Panc1 (cell line): ENCODE measurements at regions not wholly inside any gene's neighbourhood (a gene's known extent, or its start where the extent isn't known, plus 50 kb on each side); places are given as distances from the start of the nearest gene placed in this dataset.

ENCODE experiments used
- ATAC-seq: fragments of 200-7000 bp; cut with Tn5 transposase; 2 replicates; pipeline ENCODE4 v1.9.1; 2020; ENCODE audit warnings: mild to moderate bottlenecking, moderate library complexity
- BruUV-seq: library from RNA; stranded (reverse); fragments of 400-500 nt; replicated peaks from 2 replicates; lab custom pipeline; 2021; lab: Mats Ljungman, UMichigan
- CTCF ChIA-PET: fragments of 300-600 bp; sonication (Branson Sonifier 250); formaldehyde crosslinking; loops from one replicate; lab custom pipeline; 2022; ENCODE audit warnings: antibody characterized with exemption; lab: Charles Lee
- POLR2A ChIA-PET: fragments of 300-600 bp; sonication (Branson Sonifier 250); formaldehyde crosslinking; loops from one replicate; lab custom pipeline; 2022; ENCODE audit warnings: antibody characterized with exemption; lab: Charles Lee
- DNase-seq: peaks from one replicate; pipeline ENCODE4 v3.0.0-alpha.2; 2010; ENCODE audit warnings: low read depth, low spot score
- H3K27ac ChIP-seq: 2 replicates; pipeline ENCODE4 v1.5.1; 2011; ENCODE audit warnings: mild to moderate bottlenecking, low read length, inconsistent platforms
- H3K27me3 ChIP-seq: fragments of 200-500 bp; sonication (Bioruptor generic); 2 replicates; pipeline ENCODE4 v1.6.0; 2014; ENCODE audit warnings: low read length, inconsistent platforms; ENCODE audit not compliant: control insufficient read depth, insufficient read depth
- H3K36me3 ChIP-seq: fragments of 200-500 bp; sonication (Bioruptor generic); 2 replicates; pipeline ENCODE4 v1.5.1; 2014; ENCODE audit warnings: inconsistent platforms, mild to moderate bottlenecking, low read length, moderate library complexity; ENCODE audit not compliant: control insufficient read depth, insufficient read depth
- H3K4me1 ChIP-seq: 2 replicates; pipeline ENCODE4 v1.5.1; 2011; ENCODE audit warnings: inconsistent platforms, mild to moderate bottlenecking, low read length, moderate library complexity; ENCODE audit not compliant: control insufficient read depth, insufficient read depth
- H3K4me3 ChIP-seq, 2 experiments: 2 replicates each; pipeline ENCODE4 v1.5.1; 2011 to 2012; ENCODE audit warnings: low read depth in 2 of 2, low read length in 2 of 2, mild to moderate bottlenecking in 2 of 2, inconsistent platforms in 1 of 2, moderate library complexity in 1 of 2
- H3K9me3 ChIP-seq: fragments of 200-500 bp; sonication (Bioruptor generic); 2 replicates; pipeline ENCODE4 v1.5.1; 2014; ENCODE audit warnings: low read depth, mild to moderate bottlenecking, inconsistent platforms, low read length, moderate library complexity; ENCODE audit not compliant: control insufficient read depth, insufficient read depth
- POLR2AphosphoS5 ChIP-seq: IDR thresholded peaks from 2 replicates; pipeline ENCODE4 v1.6.1; 2012; ENCODE audit warnings: mild to moderate bottlenecking, low read depth, low read length, moderate library complexity
- REST ChIP-seq, 2 experiments: IDR thresholded peaks; 2 replicates each; pipeline ENCODE4 v1.6.1; 2011 to 2012; ENCODE audit warnings: low read depth in 2 of 2, control low read depth in 1 of 2, low read length in 1 of 2, mild to moderate bottlenecking in 1 of 2, moderate library complexity in 1 of 2; ENCODE audit not compliant: insufficient read depth in 1 of 2
- SIN3A ChIP-seq: IDR thresholded peaks from 2 replicates; pipeline ENCODE4 v1.6.1; 2012; ENCODE audit warnings: low read depth, mild to moderate bottlenecking, low read length, moderate library complexity, borderline replicate concordance; ENCODE audit not compliant: insufficient read depth
- TCF7L2 ChIP-seq: IDR thresholded peaks from 2 replicates; pipeline ENCODE4 v1.6.1; 2011; ENCODE audit warnings: mild to moderate bottlenecking, low read depth, low read length, inconsistent platforms
- in situ Hi-C: cut with HindIII; loops from 2 replicates; pipeline ENCODE4 v1.10.0; 2016; ENCODE audit warnings: low sequenced_read_pairs, low pct_unique_long_range_greater_than_20kb
- intact Hi-C: fragments of 100-400 bp; cut with micrococcal nuclease; formaldehyde crosslinking; loops from one replicate; pipeline ENCODE4 v1.10.0; 2022; ENCODE audit not compliant: unreplicated experiment
- TF ChIP-seq, protein P1 (sequence below): fragments of 450-650 bp; IDR thresholded peaks from 2 replicates; pipeline ENCODE4 v1.5.1; 2017; ENCODE audit warnings: mild to moderate bottlenecking

- Histone ChIP-seq H3K36me3 (no peaks in the 10 kb centered on the region), H3K4me3 (no peak overlapping the region), H3K9me3 (no peaks in the 10 kb centered on the region), H3K27me3 (no peaks in the 10 kb centered on the region), H3K4me1 (peaks cover 48% of the 10 kb centered on the region), H3K27ac (peak overlapping the region; percentile 8; the same call in 1 of the 2 replicates)
- in situ Hi-C loops: no loop called here
- POLR2A ChIA-PET: interaction anchor here (0.5 kb wide), 1 partner anchor 131 kb away, joined by 3 read pairs; no protein-coding TSS in a partner anchor
- ATAC-seq: no peak
- intact Hi-C loops: no loop called here
- no peak for DNase-seq
- CTCF ChIA-PET: no interaction called here
- no TSS peak for BruUV-seq
- TF ChIP-seq TCF7L2 (no peak), SIN3A (no peak), POLR2AphosphoS5 (no peak), REST (IDR thresholded peaks at IDR 0.05; ENCODE audit: insufficient read depth in 1 of 2, low read depth in 2 of 2, low read length in 1 of 2) (no peak)
- TF ChIP-seq, protein P1, sequence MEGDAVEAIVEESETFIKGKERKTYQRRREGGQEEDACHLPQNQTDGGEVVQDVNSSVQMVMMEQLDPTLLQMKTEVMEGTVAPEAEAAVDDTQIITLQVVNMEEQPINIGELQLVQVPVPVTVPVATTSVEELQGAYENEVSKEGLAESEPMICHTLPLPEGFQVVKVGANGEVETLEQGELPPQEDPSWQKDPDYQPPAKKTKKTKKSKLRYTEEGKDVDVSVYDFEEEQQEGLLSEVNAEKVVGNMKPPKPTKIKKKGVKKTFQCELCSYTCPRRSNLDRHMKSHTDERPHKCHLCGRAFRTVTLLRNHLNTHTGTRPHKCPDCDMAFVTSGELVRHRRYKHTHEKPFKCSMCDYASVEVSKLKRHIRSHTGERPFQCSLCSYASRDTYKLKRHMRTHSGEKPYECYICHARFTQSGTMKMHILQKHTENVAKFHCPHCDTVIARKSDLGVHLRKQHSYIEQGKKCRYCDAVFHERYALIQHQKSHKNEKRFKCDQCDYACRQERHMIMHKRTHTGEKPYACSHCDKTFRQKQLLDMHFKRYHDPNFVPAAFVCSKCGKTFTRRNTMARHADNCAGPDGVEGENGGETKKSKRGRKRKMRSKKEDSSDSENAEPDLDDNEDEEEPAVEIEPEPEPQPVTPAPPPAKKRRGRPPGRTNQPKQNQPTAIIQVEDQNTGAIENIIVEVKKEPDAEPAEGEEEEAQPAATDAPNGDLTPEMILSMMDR: no peak
Observed at GRCh38 chr3:194272861-194273742, 78.0 kb downstream of the CPN2 start.

GRCh38 chr3:194273743-194274310 is 77.3 kb downstream of the CPN2 start:
- Histone ChIP-seq H3K9me3 (no peaks in the 10 kb centered on the region), H3K27ac (peak overlapping the region; percentile 5; the same call in 1 of the 2 replicates), H3K27me3 (no peaks in the 10 kb centered on the region), H3K36me3 (no peaks in the 10 kb centered on the region), H3K4me3 (no peak overlapping the region), H3K4me1 (peaks cover 52% of the 10 kb centered on the region)
- in situ Hi-C loops: no loop called here
- DNase-seq (no peak), ATAC-seq (no peak)
- ChIA-PET CTCF (interaction anchor here (0.9 kb wide), 1 partner anchor 42 kb away, joined by 5 read pairs; no protein-coding TSS in a partner anchor), POLR2A (interaction anchor here (0.5 kb wide), 1 partner anchor 132 kb away, joined by 3 read pairs; no protein-coding TSS in a partner anchor)
- no peak for TF ChIP-seq REST (IDR thresholded peaks at IDR 0.05; ENCODE audit: insufficient read depth in 1 of 2, low read depth in 2 of 2, low read length in 1 of 2)
- no peak for TF ChIP-seq POLR2AphosphoS5
- TF ChIP-seq, protein P1: no peak
- no peak for TF ChIP-seq SIN3A
- no peak for TF ChIP-seq TCF7L2
- no TSS peak for BruUV-seq
- intact Hi-C loops: no loop called here
